ENCODE measurements at regions not wholly inside any gene's neighbourhood (a gene's known extent, or its start where the extent isn't known, plus 50 kb on each side); places are given as distances from the start of the nearest gene placed in this dataset.

GRCh38 chr17:51362811-51363585 lies 102.7 kb downstream of the UTP18 start:
- no peak for TF ChIP-seq BCL6 (CRISPR knock-in tag; IDR thresholded peaks at IDR 0.05)
- no peak for TF ChIP-seq CTCF (IDR thresholded peaks at IDR 0.05 in 2 of 3, conservative IDR thresholded peaks at IDR 0.05 in 1 of 3; ENCODE audit: insufficient read depth in 2 of 3, low read depth in 1 of 3, low read length in 3 of 3)
- TF ChIP-seq CREB1 (IDR thresholded peaks at IDR 0.05): no peak
- no peak for TF ChIP-seq CREB1 (CRISPR knock-in tag; IDR thresholded peaks at IDR 0.05)
- TF ChIP-seq EZH2 (IDR thresholded peaks at IDR 0.05; ENCODE audit: borderline replicate concordance, low read depth, low read length): no peak
- TF ChIP-seq MGA (IDR thresholded peaks at IDR 0.05): no peak
- no peak for TF ChIP-seq GABPA (tag; conservative IDR thresholded peaks at IDR 0.05; ENCODE audit: low read depth)
- no peak for TF ChIP-seq E4F1 (CRISPR knock-in tag; IDR thresholded peaks at IDR 0.05; ENCODE audit: borderline replicate concordance)
